GM21367 (cell line): ENCODE measurements at regions not wholly inside any gene's neighbourhood (a gene's known extent, or its start where the extent isn't known, plus 50 kb on each side); places are given as distances from the start of the nearest gene placed in this dataset.

Experiments
- ATAC-seq: cut with Tn5 transposase; IDR thresholded peaks from one replicate; pipeline ENCODE4 v1.9.1; 2021; ENCODE audit not compliant: unreplicated experiment

DNA sequence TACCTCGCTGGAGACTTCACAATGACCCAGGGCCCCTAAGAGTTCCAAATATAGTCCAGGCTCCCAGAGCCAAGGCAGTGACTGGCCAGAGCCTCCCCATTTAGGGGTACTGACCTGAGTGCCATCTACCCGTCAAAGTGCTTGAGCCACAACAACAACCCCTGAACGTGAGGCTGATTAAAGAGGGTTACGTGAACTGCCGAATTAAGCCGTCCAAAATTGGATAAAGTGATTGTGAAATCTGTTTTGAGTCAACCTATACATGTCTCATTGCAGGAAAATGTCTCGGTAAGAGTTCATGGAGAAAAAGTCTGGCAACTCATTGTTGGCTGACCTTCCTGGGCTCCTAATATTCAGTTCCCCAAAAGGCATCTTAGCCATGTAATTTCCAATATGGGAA, 116.3 kb downstream of the TTC32 start:
- no peak for ATAC-seq

DNA sequence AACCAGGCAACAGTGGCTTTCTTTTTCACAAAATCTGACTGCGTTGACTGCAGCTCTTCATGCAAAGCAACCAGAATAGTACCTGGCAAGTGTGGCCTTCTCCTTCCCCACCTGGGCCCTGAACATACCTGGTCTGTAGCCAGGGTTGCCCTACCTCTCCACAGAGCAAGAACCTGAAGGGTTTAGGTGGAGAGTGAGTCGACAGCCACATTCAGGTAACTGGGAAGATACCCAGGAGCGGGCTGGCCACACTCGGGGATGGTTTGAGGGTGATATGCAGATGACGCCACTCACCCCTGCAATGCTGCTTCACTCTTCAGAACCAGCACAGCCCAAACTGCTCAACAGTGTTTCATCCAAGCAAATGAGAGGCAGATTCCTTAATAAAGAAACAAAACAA, 117.3 kb downstream of the TTC32 start:
- no peak for ATAC-seq

DNA sequence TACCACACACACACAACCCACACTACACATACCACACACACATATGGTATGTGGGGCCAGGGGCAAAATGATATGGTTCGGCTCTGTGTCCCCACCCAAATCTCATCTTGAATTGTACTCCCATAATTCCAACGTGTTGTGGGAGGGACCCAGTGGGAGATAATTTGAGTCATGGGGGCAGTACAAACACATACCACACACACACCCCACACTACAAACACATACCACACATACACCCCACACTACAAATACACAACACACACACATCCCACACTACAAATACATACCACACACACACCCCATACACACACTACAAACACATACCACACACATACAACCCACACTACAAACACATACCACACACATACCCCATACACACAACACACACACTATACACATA, 117.8 kb downstream of the TTC32 start:
- no peak for ATAC-seq

DNA sequence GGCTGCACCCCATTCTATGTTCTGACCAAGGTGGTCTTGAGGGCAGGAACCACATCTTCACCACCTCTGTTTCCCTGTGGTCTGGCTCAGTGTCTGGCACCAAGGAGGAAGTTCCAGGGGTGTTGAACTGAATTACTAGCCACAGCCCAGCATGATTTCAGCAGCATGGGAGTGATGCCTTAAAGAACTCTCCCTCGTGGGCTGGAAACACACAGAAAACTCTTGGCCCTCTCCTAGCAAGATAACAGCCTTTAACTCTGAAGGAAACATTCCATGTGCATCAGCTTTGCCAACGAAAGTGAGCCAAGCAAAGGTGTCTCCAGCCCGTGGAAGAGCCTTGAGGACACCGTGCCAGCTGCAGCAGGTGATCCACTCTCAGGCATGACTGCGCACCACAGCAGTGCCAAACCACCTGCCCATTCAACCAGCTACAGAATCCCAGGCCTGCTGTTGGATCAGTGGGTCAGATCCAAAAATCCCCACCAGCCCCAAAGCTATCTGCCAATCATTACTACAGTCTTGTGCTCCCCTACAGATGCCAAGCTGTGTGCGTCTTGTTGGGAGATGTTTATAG, 124.8 kb downstream of the TTC32 start:
- no peak for ATAC-seq

DNA sequence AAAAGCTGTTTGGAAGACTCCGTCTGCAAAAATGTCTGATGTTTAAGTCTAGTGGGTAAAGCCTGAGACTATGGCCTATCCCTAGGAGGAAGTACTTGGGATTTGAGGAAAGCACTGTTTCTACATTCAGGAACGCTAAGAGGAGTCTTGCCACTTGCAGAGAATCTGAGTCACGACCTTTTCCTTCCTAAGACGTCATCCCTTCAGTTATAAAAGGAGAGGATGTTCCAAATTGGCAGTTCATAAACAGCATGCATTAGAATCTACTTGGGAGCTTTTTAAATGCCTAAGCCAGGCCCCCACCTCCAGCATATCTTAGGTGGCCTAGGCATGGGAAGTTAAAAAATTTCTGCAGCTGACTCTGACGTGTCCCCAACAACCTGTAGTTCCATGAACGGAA, 125.9 kb downstream of the TTC32 start:
- ATAC-seq, result no peak

DNA sequence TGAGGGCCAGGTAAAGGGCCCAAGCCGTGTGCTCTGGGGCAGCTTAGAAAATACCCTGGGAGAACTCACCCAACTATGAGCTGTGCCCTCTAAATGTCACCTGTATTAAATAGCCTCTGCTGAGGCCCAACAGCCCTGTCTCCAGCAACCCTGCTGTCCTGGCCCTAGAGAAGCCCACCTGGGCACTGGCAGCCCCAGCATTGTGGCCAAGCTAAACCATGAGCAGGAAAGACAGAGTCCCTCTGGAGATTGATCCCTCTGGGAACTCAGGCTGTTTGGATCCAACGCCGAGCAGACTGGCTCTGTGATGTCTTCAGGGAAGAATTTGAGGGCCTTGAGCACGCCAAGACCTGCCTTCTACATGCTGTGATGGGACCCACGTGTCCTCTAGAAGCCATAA, 126.5 kb downstream of the TTC32 start:
- no peak for ATAC-seq

DNA sequence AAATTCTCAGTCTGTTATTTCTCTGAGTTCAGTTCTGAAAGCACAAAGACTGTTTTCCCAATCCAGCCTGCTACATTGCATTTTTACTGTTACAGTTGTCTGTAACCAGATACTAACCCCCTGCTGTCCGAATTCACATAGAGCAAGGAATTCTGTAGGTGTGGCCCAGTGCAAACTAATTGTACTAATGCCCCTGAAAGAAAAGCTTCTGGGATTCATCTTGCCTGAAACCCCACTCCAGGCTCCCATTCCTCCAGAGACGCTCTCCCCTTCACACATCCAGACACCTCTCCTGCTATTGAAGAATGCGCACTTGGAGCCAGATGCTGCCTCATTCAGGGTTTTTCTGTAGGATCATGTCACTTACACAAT, 127.0 kb downstream of the TTC32 start:
- no peak for ATAC-seq

DNA sequence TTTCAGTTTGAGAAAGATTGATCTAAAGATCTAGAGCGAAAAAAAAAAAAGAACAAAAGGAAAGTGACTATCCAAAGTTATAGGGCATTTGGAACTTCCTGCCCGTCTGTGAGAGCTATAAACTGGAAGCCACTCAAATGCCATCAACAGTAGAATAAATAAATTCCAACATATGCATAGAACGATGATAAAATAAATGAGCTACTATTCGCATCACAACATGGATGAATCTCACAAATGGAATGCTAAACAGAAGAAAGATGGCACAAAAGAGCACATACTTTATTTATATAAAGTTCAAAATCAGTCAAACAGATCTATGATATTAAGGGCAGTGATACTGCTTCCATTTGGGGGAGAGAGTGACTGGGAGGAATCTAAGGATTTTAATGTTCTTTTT, 128.8 kb downstream of the TTC32 start:
- no peak for ATAC-seq

DNA sequence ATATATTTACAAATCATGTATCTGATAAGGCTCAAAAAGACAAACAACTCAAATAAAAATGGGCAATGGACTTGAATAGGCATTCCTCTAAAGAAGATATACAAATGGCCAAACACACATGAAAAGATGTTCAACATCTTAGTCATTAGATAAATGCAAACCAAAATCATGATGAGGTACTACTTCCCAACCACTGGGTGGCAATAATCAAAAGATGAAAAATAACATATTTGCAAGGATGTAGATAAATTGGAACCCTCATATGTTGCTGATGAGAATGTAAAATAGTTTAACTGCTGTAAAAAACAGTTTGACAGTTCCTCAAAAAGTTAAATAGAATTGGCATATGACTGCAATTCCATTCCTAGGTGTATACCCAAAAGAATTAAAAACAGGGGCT, 132.3 kb downstream of the TTC32 start:
- no peak for ATAC-seq

DNA sequence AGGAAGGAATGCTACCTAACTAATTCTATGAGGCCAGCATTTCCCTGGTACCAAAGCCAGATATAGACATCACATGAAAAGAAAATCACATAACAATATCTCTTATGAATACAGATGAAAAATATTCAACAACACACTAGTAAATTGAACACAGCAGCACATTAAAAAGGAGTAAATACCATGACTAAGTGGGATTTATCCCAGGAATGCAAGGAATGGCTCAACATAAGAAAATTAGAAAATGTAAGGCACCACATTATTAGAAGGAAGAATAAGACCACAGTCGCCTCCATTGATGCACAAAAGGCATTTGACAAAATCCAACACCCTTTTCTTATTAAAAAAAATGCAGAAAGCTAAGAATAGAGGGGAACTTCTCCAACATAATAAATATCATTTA, 133.9 kb downstream of the TTC32 start:
- no peak for ATAC-seq

DNA sequence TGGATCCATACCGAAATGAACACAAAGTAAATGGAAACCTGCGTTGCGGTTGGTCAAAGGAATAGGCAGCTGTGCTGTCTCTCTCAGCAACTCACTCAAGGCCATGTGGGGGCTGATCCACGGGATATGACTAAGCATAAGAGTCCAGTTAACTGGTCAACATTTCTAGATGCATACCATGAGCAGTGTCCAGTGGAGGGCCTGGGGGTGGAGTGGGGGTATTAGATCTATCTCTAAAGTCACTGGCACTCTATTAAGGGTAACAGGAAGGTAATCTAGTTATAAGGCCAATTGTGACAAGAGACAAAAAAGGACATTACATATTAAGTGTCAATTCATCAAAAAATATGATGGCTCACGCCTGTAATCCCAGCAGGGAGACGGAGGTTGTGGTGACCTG, 136.8 kb downstream of the TTC32 start:
- no peak for ATAC-seq

DNA sequence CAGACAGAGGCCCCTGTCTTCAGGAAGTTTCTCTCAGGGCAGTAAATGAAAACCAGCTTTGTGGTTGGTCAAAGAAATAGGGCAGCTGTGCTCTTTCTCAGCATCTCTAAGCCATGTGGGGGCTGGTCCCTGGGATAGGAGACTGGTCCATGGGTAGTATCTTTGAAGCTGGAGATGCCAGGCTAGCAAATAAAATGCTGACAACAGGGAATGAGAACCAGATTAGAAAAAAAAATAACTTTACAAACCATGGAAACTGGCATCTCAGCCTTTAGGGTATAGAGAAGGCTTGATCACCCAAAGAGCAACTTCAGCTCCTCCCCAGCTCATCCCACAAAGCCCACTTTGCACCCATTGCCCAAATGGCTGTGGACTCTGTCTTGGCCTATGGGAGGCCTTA, 138.1 kb downstream of the TTC32 start:
- ATAC-seq, result no peak

DNA sequence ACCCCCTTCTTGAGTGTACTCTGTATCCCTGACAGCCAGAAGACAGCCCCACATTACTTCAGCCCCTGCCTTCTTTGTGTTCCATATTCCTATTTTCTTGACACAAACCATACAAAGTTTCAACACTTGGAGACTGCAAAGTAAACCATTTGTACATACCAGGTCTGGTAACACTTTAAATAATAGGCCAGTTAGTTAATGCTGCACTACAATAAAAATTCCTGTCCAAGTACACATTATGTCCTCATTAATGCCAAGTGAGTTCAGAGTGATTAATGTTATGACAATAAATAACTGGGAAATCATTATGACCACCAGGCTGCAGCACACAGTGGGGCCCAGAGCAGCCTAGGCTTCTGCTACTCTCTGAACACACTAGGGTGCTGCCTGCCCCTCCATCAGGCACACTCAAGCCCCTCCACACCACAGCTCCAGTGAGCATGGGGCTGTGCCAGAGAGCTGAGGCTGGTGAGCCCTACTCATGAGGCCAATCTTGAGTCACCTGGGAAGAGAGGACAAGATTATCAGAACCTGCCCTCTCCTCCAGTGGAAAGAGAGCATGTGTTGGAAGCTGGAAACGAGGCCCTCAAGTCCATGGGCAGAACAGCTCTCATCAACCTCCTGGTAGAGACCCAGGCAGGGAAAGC, 138.7 kb downstream of the TTC32 start:
- ATAC-seq, result no peak

DNA sequence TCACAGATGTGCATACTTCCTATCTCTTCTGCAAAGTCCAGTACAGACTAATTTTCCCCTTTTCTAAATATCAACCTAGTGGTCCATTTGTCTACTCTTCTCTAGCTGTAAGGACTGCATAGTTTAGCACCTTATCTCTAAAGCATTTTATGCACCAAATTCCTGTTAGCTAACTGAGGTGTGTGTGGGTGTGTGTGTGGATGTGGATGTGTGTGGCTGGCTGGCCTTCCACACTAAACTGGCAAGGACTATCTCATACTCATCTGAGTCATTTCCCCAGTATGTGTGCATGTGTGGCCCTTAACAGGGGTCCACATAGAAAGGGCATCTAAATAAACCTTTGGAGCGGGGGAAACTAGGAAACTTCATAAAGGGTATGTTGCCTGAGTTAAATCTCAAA, 139.6 kb downstream of the TTC32 start:
- ATAC-seq, result no peak

DNA sequence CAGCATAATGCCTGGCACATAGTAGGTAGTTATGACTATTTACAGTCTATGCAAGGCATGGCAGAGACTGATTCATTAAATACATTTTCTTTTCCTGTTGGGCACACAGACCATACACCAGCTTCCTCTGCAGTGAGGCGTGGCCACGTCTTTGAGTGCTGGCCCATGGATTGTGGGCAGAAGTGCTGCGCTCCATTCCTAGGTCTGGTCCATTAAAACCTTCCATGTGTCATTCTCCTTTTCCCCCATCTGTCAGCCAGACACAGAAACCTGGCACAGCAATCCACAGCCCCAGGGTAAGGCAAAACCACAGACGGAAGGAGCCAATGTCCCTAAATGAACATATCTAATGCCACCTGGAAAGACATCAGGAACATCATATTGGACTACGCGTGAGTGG, 141.9 kb downstream of the TTC32 start:
- no peak for ATAC-seq

DNA sequence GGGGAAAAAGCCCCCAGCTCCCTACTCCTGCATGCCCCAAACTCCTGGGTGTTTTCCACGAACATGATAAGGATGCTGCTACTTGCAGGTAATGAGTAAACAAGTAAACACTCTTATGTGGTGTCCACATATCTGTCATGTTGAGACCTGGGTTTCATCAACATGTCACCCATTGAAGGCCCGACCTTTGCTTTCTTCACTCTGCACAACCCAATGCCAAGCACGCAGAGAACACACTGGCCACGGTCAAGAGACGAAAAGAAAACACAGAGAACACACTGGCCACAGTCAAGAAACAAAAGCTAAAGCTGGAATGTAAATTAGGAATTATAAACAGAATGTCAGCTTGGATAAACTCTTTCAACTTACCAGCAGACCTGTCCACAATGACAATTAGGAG, 143.1 kb downstream of the TTC32 start:
- ATAC-seq, result no peak

DNA sequence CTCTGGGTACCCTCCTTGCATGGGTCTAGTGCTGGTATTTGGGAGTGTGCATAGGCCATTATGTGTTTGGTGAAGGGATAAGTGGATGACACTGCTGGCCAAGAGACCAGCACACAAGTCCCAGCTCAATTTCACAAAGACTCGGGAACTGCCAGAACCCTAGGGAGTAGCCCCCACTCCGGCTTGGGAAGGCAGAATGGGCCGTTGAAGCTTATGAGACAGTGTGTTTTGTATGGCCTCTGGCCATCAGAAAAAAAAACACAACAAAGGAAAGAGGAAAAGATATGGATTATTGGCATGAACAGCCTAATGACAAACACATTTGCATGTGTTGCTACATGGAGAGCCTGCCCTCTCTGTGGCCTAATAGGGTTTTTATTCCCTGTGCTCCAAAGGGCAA, 144.2 kb downstream of the TTC32 start:
- ATAC-seq, result no peak

DNA sequence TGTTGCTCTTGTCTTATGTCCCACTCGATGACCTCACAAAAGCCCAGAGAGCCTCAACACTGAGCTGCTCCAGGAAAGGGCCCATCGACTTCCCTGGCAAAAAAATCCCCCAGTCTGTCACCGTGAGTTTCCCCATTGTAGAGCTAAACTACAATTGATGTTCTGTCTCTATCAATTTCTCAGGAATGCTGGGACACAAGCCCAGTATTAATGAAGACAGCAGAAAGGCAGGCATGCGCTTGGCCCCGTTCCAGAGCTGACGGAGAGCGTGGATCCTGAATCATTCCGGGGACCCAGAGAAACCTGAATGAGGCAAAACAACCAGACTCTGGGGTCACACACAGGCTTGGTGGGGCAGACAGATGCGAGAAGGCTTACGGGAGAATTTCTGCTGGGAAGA, 146.9 kb downstream of the TTC32 start:
- ATAC-seq, result no peak

DNA sequence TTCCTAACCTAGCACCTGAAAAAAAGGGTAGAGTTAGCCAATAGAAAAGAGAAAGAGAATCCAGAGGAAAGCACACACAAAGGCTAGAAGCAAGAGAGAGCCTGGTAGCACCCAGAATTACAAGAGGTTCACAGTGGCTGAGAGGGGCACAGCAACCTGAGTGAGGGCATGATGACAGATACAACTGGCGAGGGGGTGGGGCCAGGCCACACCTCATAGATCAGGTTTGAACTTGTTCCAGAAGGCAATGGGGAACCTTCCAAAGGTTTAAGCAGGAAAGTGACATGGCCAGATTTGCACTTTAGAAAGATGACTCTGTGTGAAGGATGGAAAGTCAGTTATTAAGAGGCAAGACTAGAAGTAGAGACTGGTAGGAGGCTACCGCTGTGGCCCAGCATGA, 148.0 kb downstream of the TTC32 start:
- ATAC-seq, result no peak

DNA sequence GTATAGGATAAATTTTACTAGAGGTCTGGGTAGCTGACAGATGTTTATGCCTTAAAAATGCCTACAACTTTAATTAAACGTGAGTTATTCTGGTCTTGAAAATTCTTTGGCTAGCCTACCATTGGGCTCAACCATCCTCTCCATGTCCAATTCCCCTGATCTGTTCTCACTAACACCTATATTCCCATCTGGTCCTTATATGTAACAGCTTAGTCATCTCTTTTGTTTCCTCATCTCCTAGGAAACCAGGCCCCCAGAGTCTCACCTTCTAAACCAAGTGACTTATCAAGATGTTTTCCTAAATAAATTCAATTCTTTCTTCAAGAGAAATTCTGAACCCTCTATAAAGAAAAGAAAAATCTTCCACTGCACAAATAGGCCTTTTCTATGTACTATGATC, 148.5 kb downstream of the TTC32 start:
- ATAC-seq, result no peak

DNA sequence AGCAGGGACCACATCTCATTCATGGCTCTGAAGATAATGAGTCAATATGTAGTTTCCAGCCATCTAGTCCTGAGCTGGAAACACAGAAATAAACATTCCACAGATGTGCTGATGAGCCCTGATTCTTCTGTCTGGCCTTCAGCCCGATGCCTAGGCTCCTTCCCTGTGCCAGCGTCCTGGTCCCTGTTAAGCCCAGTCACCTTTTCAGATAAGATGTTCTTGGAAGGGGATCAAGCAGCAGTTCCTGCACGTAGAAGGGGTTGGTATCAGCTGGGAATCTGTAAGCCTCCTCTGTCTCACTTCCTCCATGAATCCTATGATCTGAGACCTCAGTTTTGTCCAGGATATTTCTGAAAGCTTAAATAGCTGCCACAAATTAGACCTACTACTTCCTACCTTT, 149.3 kb downstream of the TTC32 start:
- ATAC-seq, result no peak

DNA sequence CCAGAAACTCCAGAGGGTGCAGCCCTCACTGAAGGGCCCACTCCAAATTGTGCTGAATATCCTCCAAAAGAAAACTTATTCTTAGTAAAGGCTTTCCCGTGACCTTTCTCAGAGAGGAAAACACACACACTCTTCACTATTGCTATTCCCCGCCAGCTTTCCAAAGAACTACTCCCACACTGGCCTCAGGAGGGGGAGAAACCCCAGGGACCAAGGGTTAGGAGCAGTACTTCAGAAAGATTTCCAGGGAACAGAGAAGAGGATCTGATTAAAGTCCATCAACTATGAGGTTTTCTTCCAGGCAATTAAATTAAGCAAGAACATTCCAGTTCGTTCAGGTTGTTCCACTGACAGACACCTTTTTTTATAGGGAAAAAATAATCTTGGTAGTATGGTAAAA, 150.2 kb downstream of the TTC32 start:
- no peak for ATAC-seq

DNA sequence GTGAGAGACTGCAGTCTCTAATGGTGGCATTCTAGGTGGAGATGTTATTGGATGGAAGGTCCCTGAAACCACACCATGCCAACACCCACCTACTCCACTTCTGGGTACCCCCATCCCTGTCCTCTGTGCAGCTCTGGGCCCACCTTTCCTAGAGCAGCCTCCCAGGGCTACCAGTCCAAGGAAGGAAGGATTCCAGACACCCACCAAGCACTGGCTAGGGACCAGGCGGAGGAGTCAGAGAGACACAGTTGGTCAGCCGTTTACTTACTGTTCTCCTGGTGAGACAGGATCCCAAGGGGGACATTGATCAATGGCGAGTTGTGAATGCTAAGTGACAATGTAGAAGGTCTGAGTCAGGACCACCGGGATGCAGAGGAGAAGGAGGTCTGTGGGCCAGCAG, 151.6 kb downstream of the TTC32 start:
- no peak for ATAC-seq

DNA sequence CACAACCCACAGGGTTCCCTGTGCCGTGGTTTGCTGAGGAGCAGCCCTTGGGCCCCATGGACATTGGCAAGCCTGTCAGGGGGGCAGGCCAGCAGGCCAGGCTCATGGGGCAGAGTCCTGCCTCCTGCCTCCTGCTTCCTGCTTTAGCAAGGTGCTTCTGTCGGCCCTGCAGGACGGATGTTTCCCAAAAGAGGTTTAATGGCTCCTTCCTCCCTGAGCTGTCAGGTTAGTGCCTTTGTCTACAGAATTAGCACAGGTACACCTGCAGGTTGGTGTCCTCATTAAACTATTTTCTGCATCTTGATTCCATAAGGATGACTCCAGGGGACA, 152.3 kb downstream of the TTC32 start:
- ATAC-seq, result no peak
